ENCODE measurements at regions not wholly inside any gene's neighbourhood (a gene's known extent, or its start where the extent isn't known, plus 50 kb on each side); places are given as distances from the start of the nearest gene placed in this dataset.

GRCh38 chr2:5145053-5145452, 547.1 kb upstream of the SOX11 start:
- TF ChIP-seq, protein P1, sequence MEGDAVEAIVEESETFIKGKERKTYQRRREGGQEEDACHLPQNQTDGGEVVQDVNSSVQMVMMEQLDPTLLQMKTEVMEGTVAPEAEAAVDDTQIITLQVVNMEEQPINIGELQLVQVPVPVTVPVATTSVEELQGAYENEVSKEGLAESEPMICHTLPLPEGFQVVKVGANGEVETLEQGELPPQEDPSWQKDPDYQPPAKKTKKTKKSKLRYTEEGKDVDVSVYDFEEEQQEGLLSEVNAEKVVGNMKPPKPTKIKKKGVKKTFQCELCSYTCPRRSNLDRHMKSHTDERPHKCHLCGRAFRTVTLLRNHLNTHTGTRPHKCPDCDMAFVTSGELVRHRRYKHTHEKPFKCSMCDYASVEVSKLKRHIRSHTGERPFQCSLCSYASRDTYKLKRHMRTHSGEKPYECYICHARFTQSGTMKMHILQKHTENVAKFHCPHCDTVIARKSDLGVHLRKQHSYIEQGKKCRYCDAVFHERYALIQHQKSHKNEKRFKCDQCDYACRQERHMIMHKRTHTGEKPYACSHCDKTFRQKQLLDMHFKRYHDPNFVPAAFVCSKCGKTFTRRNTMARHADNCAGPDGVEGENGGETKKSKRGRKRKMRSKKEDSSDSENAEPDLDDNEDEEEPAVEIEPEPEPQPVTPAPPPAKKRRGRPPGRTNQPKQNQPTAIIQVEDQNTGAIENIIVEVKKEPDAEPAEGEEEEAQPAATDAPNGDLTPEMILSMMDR (IDR thresholded peaks at IDR 0.05) = no peak
- Mint-ChIP-seq H3K9me3 (ENCODE audit: unreplicated experiment) (peaks cover 16% of the 10 kb centered on the region), H3K36me3 (ENCODE audit: unreplicated experiment) (no peaks in the 10 kb centered on the region), H3K27ac (ENCODE audit: unreplicated experiment) (no peak overlapping the region), H3K27me3 (ENCODE audit: unreplicated experiment) (no peaks in the 10 kb centered on the region), H3K4me1 (ENCODE audit: unreplicated experiment) (peaks cover 4% of the 10 kb centered on the region), H3K4me3 (ENCODE audit: unreplicated experiment) (no peak overlapping the region)
- DNase-seq (ENCODE audit: extremely low spot score, unreplicated experiment) = no peak

DNA sequence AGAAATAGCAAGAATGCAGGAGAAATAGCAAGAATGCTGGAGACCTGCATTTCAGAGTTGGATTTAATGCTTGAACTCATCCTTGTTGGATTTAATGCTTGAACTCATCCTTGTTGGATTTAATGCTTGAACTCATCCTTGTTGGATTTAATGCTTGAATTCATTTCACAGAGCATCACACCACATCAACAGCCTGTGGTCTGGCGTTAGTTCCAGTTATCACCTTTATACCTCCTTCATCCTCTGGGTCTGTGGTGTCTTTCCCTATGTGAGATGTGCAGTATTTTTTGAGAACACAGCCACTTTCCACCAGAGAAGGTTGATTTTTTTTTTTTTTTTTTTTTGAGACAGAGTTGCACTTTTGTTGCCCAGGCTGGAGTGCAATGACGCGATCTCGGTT, 546.4 kb upstream of the SOX11 start:
- no peak for DNase-seq (ENCODE audit: extremely low spot score, unreplicated experiment)
- H3K4me3 Mint-ChIP-seq (ENCODE audit: unreplicated experiment) = no peak overlapping the region
- TF ChIP-seq, protein P1 (IDR thresholded peaks at IDR 0.05) = no peak
- no peaks in the 10 kb centered on the region for H3K27me3 Mint-ChIP-seq (ENCODE audit: unreplicated experiment)
- no peaks in the 10 kb centered on the region for H3K36me3 Mint-ChIP-seq (ENCODE audit: unreplicated experiment)
- no peaks in the 10 kb centered on the region for H3K4me1 Mint-ChIP-seq (ENCODE audit: unreplicated experiment)
- no peak overlapping the region for H3K27ac Mint-ChIP-seq (ENCODE audit: unreplicated experiment)
- peaks cover 16% of the 10 kb centered on the region for H3K9me3 Mint-ChIP-seq (ENCODE audit: unreplicated experiment)

GRCh38 chr2:5148392-5149085, 543.6 kb upstream of the SOX11 start:
- no peak for DNase-seq (ENCODE audit: extremely low spot score, unreplicated experiment)
- Mint-ChIP-seq H3K36me3 (ENCODE audit: unreplicated experiment) (no peaks in the 10 kb centered on the region), H3K4me3 (ENCODE audit: unreplicated experiment) (no peak overlapping the region), H3K4me1 (ENCODE audit: unreplicated experiment) (no peaks in the 10 kb centered on the region), H3K9me3 (ENCODE audit: unreplicated experiment) (peaks cover 22% of the 10 kb centered on the region), H3K27ac (ENCODE audit: unreplicated experiment) (no peak overlapping the region), H3K27me3 (ENCODE audit: unreplicated experiment) (no peaks in the 10 kb centered on the region)
- TF ChIP-seq, protein P1 (IDR thresholded peaks at IDR 0.05) = no peak

- no peak for DNase-seq (ENCODE audit: extremely low spot score, unreplicated experiment)
- H3K4me1 Mint-ChIP-seq (ENCODE audit: unreplicated experiment) = no peaks in the 10 kb centered on the region
- H3K36me3 Mint-ChIP-seq (ENCODE audit: unreplicated experiment) = no peaks in the 10 kb centered on the region
- TF ChIP-seq, protein P1 (IDR thresholded peaks at IDR 0.05) = no peak
- no peak overlapping the region for H3K4me3 Mint-ChIP-seq (ENCODE audit: unreplicated experiment)
- no peaks in the 10 kb centered on the region for H3K27me3 Mint-ChIP-seq (ENCODE audit: unreplicated experiment)
- H3K9me3 Mint-ChIP-seq (ENCODE audit: unreplicated experiment) = peaks cover 22% of the 10 kb centered on the region
- H3K27ac Mint-ChIP-seq (ENCODE audit: unreplicated experiment) = no peak overlapping the region
Observed at GRCh38 chr2:5150871-5151270, 541.3 kb upstream of the SOX11 start.

GRCh38 chr2:5164776-5165525, 527.2 kb upstream of the SOX11 start:
- no peaks in the 10 kb centered on the region for H3K27me3 Mint-ChIP-seq (ENCODE audit: unreplicated experiment)

More at GRCh38 chr2:5164776-5165525, 527.2 kb upstream of the SOX11 start:
- H3K27ac Mint-ChIP-seq (ENCODE audit: unreplicated experiment) = peak overlapping the region; percentile 67
- TF ChIP-seq, protein P1 (IDR thresholded peaks at IDR 0.05) = no peak
- H3K9me3 Mint-ChIP-seq (ENCODE audit: unreplicated experiment) = no peaks in the 10 kb centered on the region
- peaks cover 16% of the 10 kb centered on the region for H3K4me1 Mint-ChIP-seq (ENCODE audit: unreplicated experiment)
- H3K4me3 Mint-ChIP-seq (ENCODE audit: unreplicated experiment) = no peak overlapping the region
- H3K36me3 Mint-ChIP-seq (ENCODE audit: unreplicated experiment) = no peaks in the 10 kb centered on the region
- DNase-seq (ENCODE audit: extremely low spot score, unreplicated experiment) = no peak

All from osteocyte (in vitro differentiated cells).